MCF 10A (cell line): ENCODE measurements at regions not wholly inside any gene's neighbourhood (a gene's known extent, or its start where the extent isn't known, plus 50 kb on each side); places are given as distances from the start of the nearest gene placed in this dataset.

Experiments used
- BruUV-seq: library from RNA; stranded (reverse); fragments of 400-500 nt; replicated peaks from 2 replicates; lab custom pipeline; 2021; lab: Mats Ljungman, UMichigan
- CTCF ChIA-PET: fragments of 300-600 bp; sonication (Branson Sonifier 250); formaldehyde crosslinking; extraction: SDS; loops from one replicate; lab custom pipeline; 2021; ENCODE audit warnings: antibody characterized with exemption, inconsistent platforms; lab: Yijun Ruan, JAX
- POLR2A ChIA-PET: fragments of 300-600, 350-650 bp; sonication (Branson Sonifier 250); formaldehyde crosslinking; extraction: SDS; loops from one replicate; lab custom pipeline; 2020; ENCODE audit warnings: antibody characterized with exemption, inconsistent platforms; lab: Yijun Ruan, JAX
- DNase-seq: peaks from one replicate; pipeline ENCODE4 v3.0.0-alpha.2; 2018; ENCODE audit not compliant: unreplicated experiment
- H3K27ac Mint-ChIP-seq: one replicate; pipeline ENCODE4 v1.8.0; 2022; ENCODE audit warnings: mild to moderate bottlenecking, low read depth, mixed read lengths; ENCODE audit not compliant: unreplicated experiment
- H3K27me3 Mint-ChIP-seq: one replicate; pipeline ENCODE4 v1.8.0; 2022; ENCODE audit warnings: mixed read lengths; ENCODE audit not compliant: insufficient read depth, unreplicated experiment
- H3K36me3 Mint-ChIP-seq: one replicate; pipeline ENCODE4 v1.8.0; 2022; ENCODE audit warnings: mild to moderate bottlenecking, moderate library complexity, mixed read lengths; ENCODE audit not compliant: insufficient read depth, unreplicated experiment
- H3K4me1 Mint-ChIP-seq: one replicate; pipeline ENCODE4 v1.8.0; 2022; ENCODE audit warnings: mixed read lengths; ENCODE audit not compliant: insufficient read depth, unreplicated experiment
- H3K4me3 Mint-ChIP-seq: one replicate; pipeline ENCODE4 v1.8.0; 2022; ENCODE audit warnings: mild to moderate bottlenecking, moderate library complexity, mixed read lengths; ENCODE audit not compliant: unreplicated experiment
- H3K9me3 Mint-ChIP-seq: one replicate; pipeline ENCODE4 v1.8.0; 2022; ENCODE audit warnings: mixed read lengths; ENCODE audit not compliant: unreplicated experiment
- CTCF ChIP-seq: fragments of 200-600 bp; IDR thresholded peaks from one replicate; pipeline ENCODE4 v1.8.0; 2022; ENCODE audit warnings: antibody characterized with exemption, mild to moderate bottlenecking; ENCODE audit not compliant: unreplicated experiment
- intact Hi-C: fragments of 100-400 bp; cut with micrococcal nuclease; formaldehyde crosslinking; loops from 2 replicates; pipeline ENCODE4 v1.14.1; 2022

DNA sequence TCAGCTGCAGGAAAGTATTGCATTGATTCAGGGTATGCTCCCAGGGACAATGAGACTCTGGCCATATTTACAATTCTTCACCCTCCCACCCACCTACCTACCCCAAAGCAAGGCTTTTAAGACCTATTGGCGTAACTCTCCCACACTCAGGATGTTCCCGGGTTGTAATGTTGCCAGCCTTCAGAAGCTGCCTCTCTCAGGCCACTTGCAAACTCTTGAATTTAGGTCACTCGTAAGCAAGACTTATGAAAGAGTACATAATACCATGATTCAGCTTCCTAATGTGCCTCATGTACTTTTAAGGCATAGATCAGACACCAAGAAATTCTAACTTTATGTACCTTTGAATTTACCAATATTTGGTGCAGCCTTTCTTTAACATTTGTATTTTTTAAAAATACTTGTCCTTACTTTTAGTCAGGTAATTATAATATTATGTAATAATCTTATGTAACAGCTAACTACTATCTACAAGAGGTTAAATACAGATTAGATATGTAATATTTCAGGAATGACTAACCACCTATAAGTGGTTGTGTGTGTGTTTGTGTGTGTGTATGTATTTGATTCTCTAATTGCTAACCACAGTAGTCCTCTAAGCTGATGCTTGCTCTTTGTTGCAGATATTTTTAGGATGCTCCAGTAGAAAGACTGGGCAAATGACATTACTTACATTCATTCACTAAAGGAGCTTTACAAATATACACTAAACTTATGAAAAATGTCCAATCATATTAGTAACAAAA is 630.5 kb upstream of the MEF2C start:
- H3K4me3 Mint-ChIP-seq = no peak overlapping the region
- TF ChIP-seq CTCF = no peak
- no peak overlapping the region for H3K27ac Mint-ChIP-seq
- POLR2A ChIA-PET = no interaction called here
- intact Hi-C loops = no loop called here
- no peaks in the 10 kb centered on the region for H3K27me3 Mint-ChIP-seq
- CTCF ChIA-PET = interaction anchor here (0.7 kb wide), 1 partner anchor 785 kb away, joined by 3 read pairs; no protein-coding TSS in a partner anchor
- H3K9me3 Mint-ChIP-seq = no peaks in the 10 kb centered on the region
- no TSS peak for BruUV-seq
- no peaks in the 10 kb centered on the region for H3K36me3 Mint-ChIP-seq
- no peaks in the 10 kb centered on the region for H3K4me1 Mint-ChIP-seq
- no peak for DNase-seq

GRCh38 chr5:89504051-89504450 is 621.1 kb upstream of the MEF2C start:
- POLR2A ChIA-PET = no interaction called here
- DNase-seq = no peak
- Mint-ChIP-seq H3K27me3 (no peaks in the 10 kb centered on the region), H3K9me3 (no peaks in the 10 kb centered on the region), H3K27ac (no peak overlapping the region), H3K4me3 (no peak overlapping the region), H3K36me3 (no peaks in the 10 kb centered on the region), H3K4me1 (no peaks in the 10 kb centered on the region)
- CTCF ChIA-PET = no interaction called here
- intact Hi-C loops = no loop called here
- no peak for TF ChIP-seq CTCF
- BruUV-seq = no TSS peak

DNA sequence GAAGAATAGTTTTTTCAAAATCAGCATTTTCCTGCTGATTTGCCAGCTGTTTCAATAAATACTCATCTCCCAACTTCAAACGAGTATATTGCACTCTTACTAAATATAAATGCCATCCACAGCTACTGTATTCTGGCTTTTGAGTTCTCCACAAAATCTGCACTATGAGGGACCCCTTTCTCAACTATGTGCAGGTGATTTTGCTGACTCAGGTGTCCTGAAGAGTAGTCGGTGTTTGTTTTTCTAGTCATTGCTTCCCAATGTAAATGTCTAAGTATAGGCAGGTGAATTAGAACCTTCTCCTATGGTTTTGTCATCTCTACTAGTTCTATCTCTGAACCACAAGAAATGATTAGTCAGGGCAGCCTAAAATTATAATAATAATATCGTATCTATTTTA is 616.8 kb upstream of the MEF2C start:
- H3K4me3 Mint-ChIP-seq = no peak overlapping the region
- POLR2A ChIA-PET = no interaction called here

GRCh38 chr5:89498699-89499098 is 615.7 kb upstream of the MEF2C start:
- no peak for TF ChIP-seq CTCF
- Mint-ChIP-seq H3K9me3 (no peaks in the 10 kb centered on the region), H3K4me3 (no peak overlapping the region), H3K4me1 (no peaks in the 10 kb centered on the region), H3K27ac (no peak overlapping the region), H3K36me3 (no peaks in the 10 kb centered on the region), H3K27me3 (no peaks in the 10 kb centered on the region)
- no TSS peak for BruUV-seq
- ChIA-PET CTCF (interaction anchor here (0.6 kb wide), 1 partner anchor 455 kb away, joined by 3 read pairs; no protein-coding TSS in a partner anchor), POLR2A (no interaction called here)
- no peak for DNase-seq
- intact Hi-C loops = no loop called here

More for the DNA sequence above, 616.8 kb upstream of the MEF2C start:
- TF ChIP-seq CTCF = no peak
- CTCF ChIA-PET = no interaction called here
- Mint-ChIP-seq H3K36me3 (no peaks in the 10 kb centered on the region), H3K4me1 (no peaks in the 10 kb centered on the region), H3K27ac (no peak overlapping the region), H3K9me3 (no peaks in the 10 kb centered on the region), H3K27me3 (no peaks in the 10 kb centered on the region)
- intact Hi-C loops = no loop called here
- DNase-seq = no peak
- BruUV-seq = no TSS peak
